Right renal cortex interstitium (tissue), 3 donors: ENCODE measurements at regions not wholly inside any gene's neighbourhood (a gene's known extent, or its start where the extent isn't known, plus 50 kb on each side); places are given as distances from the start of the nearest gene placed in this dataset.
"Not testable (repeated sequence)": the region's sequence is repeated elsewhere in the genome, so short reads cannot be mapped to it uniquely, and the experiment has no call there.

Source experiments
- DNase-seq, 3 donors: peaks; one replicate each; pipeline ENCODE4 v3.0.0-alpha.2; 2013; ENCODE audit warnings: low read depth in 3 of 3, low spot score in 2 of 3

DNA sequence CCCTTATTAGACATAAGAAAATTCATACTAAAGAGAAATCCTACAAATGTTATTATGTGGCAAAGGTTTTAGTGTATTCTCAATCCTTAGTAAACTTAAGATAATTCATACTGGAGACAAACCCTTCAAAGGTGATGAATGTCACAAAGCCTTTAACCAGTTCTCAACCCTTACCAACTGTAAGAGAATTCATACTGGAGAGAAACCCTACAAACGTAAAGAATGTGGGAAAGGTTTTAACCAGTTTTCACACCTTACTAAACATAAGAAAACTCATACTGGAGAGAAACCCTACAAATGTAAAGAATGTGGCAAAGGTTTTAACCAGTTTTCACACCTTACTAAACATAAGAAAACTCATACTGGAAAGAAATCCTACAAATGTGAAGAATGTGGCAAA, 93.2 kb downstream of the ZNF680 start:
- DNase-seq = no peak

DNA sequence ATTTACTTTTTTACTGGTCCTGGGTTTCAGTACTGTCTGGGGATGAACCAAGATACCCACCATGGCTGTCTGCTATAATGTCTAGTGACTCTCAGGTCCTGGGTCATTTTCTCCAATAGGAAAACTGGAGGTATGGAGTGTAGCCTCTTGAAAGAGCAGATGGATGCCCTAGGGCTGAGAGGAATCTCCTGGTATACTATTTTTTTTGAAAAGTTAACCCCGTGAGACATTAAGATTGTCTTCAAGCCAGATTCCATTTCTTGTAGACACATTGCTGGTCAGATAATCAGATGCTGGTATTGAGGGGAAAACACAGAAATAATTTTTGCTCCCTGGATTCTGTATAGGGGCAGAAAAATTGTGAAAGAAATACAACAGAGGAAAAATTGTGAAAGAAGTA, 97.3 kb downstream of the ZNF680 start:
- DNase-seq = no peak

DNA sequence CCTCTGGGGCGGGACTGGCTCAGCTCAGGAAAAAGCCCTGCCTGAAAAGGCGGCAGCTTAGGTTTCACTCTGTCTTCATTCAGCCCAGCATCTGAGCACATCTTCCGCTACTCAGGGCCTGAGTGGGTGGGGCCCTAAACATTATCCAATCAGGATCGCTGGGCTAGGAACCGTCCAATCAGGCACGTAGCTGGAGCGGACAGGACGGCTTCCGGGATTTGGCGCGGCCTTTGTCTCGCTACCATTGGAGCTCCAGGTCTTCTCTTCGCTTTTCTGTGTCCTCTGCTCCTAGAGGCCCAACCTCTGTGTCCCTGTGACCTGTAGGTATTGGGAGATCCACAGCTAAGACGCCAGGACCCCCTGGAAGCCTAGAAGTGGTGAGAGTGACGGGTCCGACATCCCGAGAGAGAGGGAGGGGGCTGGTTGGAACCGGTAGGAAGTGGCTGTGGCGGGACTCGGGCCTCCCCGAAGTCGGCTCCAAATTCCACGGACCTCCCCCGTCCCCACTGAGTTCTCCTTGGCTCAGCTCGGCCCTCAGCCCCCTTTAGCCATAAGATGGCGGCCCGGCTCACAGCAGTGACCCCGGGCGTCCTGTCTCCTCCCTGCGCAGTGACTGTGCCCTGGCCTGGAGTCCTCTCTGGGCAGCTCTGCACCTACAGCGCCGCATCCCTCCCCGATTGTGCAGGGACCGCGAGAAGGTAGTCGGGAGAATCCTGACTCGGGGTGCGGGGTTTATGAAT, 99.1 kb downstream of the ZNF680 start:
- DNase-seq = peak; percentile 10 to 73 (median 36)

GRCh38 chr7:64459858-64460257, 103.0 kb downstream of the ZNF680 start:
- not testable (repeated sequence) for DNase-seq

GRCh38 chr7:64433590-64433989, 119.8 kb downstream of the ZNF736 start:
- no peak for DNase-seq

GRCh38 chr7:64431838-64432237, 118.1 kb downstream of the ZNF736 start:
- no peak for DNase-seq

DNA sequence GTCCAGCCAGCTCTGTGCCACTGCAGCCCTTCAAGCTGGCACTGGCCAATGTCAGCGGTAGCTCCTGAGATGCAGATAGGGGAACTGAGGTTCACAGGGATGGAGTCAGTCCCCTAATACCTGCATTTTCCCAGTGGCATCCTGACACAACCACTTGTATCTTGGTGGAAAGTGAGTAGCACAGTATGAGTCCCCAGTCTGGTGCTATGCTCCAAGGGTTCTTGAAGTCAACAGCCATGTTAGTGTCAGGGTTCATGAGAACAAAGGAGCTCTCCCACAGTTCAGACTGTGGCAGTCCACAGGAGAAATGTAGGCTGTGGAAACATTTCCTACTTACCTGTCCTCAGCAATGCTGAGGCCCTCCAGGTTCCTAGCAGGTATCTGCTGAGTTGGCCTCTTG, 115.5 kb downstream of the ZNF736 start:
- DNase-seq = no peak

DNA sequence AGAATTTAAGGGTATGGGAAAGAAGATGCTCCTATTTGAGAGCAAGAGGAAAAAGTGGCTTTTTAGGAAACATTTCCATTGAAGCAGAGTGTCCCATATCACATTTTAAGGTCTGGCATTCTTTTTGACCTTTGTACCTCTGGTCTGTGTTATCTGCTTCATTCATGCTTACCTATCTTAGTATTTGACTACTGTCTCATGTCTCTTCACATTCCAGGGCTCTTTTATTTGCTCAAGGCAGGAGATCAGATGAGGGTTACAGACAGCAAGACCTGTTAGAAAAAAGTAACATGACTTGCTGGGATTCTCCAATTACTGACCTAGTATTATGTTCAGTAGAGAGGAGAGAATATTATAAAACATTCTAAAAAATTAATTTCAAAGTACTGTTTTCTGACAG, 111.7 kb downstream of the ZNF736 start:
- not testable (repeated sequence) for DNase-seq

- no peak for DNase-seq
These were observed 93.4 kb downstream of the ZNF736 start for GRCh38 chr7:64407148-64407547.
